ENCODE measurements at regions not wholly inside any gene's neighbourhood (a gene's known extent, or its start where the extent isn't known, plus 50 kb on each side); places are given as distances from the start of the nearest gene placed in this dataset.
A peak's percentile ranks its signal among the peaks of the same experiment; 100 is the strongest.
"Not testable (repeated sequence)": the region's sequence is repeated elsewhere in the genome, so short reads cannot be mapped to it uniquely, and the experiment has no call there.

DNA sequence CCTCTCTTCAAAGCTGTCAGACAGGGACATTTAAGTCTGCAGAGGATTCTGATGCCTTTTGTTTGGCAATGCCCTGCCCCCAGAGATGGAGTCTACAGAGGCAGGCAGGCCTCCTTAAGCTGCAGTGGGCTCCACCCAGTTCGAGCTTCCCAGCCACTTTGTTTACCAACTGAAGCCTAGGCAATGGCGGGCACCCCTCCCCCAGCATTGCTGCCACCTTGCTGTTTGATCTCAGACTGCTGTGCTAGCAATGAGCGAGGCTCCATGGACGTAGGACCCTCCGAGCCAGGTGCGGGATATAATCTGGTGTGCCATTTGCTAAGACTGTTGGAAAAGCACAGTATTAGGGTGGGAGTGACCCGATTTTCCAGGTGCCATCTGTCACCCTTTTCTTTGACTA is 207.7 kb downstream of the OTOP1 start:
- H3K9ac ChIP-seq (ENCODE audit: low read depth in 2 of 2, low read length in 2 of 2); H3K4me1 ChIP-seq; H3K36me3 ChIP-seq; intact Hi-C loops (cut with DNase I); H3K9me3 ChIP-seq; H3K27ac ChIP-seq; H3K4me3 ChIP-seq; H3K27me3 ChIP-seq: not testable (repeated sequence)
- peak; percentile 25 for DNase-seq

- H3K4me3 ChIP-seq; intact Hi-C loops (cut with DNase I); DNase-seq; H3K27ac ChIP-seq; H3K4me1 ChIP-seq; H3K9ac ChIP-seq (ENCODE audit: low read depth in 2 of 2, low read length in 2 of 2); H3K9me3 ChIP-seq; H3K27me3 ChIP-seq; H3K36me3 ChIP-seq: not testable (repeated sequence)
These were observed 205.6 kb downstream of the OTOP1 start for GRCh38 chr4:4021161-4021560.

- DNase-seq; H3K27ac ChIP-seq; H3K9me3 ChIP-seq; intact Hi-C loops (cut with DNase I); H3K4me1 ChIP-seq; H3K9ac ChIP-seq (ENCODE audit: low read depth in 2 of 2, low read length in 2 of 2); H3K4me3 ChIP-seq; H3K27me3 ChIP-seq; H3K36me3 ChIP-seq: not testable (repeated sequence)
These were observed 200.0 kb downstream of the OTOP1 start for GRCh38 chr4:4026708-4027107.

DNA sequence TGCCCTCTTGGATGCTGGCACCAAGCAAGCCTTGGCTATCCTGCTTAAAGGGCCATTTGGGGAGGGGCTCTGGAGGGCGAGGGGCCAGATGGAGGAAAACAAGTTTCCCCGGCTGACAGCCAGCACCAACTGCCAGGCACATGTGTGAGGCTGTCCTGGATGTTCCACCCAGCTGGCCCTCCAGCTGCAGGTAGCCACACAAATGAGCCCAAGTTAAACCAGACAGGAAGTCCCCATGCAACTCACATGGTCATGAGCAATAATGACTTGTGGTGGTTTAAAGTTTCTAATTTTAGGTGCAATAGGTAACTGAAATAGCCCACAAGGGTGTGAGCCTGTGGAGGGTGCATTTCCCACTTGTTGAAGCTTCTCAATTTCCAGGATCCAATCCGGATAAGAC is 198.0 kb downstream of the OTOP1 start:
- H3K9ac ChIP-seq (ENCODE audit: low read depth in 2 of 2, low read length in 2 of 2); DNase-seq; H3K27ac ChIP-seq; H3K4me1 ChIP-seq; intact Hi-C loops (cut with DNase I); H3K36me3 ChIP-seq; H3K9me3 ChIP-seq; H3K4me3 ChIP-seq; H3K27me3 ChIP-seq: not testable (repeated sequence)

- H3K36me3 ChIP-seq; H3K4me1 ChIP-seq; H3K27me3 ChIP-seq; H3K9ac ChIP-seq (ENCODE audit: low read depth in 2 of 2, low read length in 2 of 2); H3K27ac ChIP-seq; intact Hi-C loops (cut with DNase I); H3K4me3 ChIP-seq; H3K9me3 ChIP-seq; DNase-seq: not testable (repeated sequence)
These were observed 196.2 kb downstream of the OTOP1 start for GRCh38 chr4:4030509-4030908.

DNA sequence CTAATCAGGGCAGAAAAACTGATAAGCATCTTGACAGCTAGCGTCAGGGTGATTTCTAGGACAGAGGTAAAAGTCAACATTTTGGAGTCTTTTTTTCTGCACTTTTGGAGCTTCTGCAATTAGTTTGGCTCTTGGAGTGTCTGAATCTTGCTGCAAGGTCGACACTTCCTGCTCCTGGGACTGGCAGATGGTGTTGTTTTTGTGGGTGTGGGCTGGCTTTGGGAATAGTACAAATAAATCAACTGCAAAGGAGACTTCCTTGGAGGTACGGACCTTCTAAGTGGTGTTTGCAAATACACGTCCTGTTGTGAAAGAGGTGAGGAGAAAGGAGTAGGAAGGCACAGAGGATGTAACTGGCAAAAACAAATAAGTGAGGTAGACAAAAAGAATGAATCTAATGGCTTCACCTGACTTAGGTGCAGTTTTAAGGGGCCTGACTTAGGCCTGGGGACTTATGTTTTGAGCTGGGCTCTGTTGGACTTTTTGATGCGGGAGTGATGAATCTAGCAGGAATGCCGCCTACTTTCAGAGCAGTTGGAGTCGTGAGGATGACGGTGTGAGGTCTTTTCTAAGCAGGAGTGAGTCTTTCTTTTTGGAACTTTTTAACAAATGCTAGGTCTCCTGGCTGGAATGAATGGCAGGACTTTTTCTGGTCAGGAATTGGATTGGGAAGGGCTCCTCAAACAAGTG is 195.1 kb downstream of the OTOP1 start:
- H3K9ac ChIP-seq (ENCODE audit: low read depth in 2 of 2, low read length in 2 of 2); intact Hi-C loops (cut with DNase I); H3K4me1 ChIP-seq; H3K36me3 ChIP-seq; H3K9me3 ChIP-seq; H3K4me3 ChIP-seq; H3K27me3 ChIP-seq: not testable (repeated sequence)
- H3K27ac ChIP-seq = peak overlapping the region; percentile 27
- peak; percentile 63 for DNase-seq

DNA sequence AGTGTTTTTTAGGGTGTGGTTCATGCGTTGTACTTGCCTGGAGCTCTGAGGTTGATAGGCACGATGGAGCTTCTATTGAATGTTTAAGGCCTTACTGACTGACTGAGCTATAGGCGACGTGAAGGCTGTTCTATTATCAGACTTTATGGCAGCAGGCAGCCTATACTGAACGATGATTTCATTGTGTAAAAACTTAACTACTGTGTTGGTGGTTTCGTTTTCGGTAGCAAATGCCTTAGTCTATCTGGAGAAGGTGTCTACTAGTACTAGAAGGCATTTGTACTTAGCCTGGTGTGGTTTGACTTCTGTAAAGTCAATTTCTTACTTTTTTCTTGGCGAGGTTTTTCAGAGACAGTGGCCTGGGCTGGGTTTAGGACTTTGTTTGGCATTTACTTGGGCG is 194.4 kb downstream of the OTOP1 start:
- H3K4me1 ChIP-seq; H3K9me3 ChIP-seq; H3K27me3 ChIP-seq; intact Hi-C loops (cut with DNase I); H3K36me3 ChIP-seq: not testable (repeated sequence)
- Histone ChIP-seq H3K27ac (peak overlapping the region; percentile 65), H3K4me3 (peak overlapping the region; percentile 20), H3K9ac (ENCODE audit: low read depth in 2 of 2, low read length in 2 of 2) (peak overlapping the region in 1 of 2 donors; percentile 51)
- DNase-seq = peak; percentile 42

GRCh38 chr4:4032801-4033605 is 193.7 kb downstream of the OTOP1 start:
- Histone ChIP-seq H3K4me3 (peak overlapping the region; percentile 20), H3K27ac (peak overlapping the region; percentile 65)

DNA sequence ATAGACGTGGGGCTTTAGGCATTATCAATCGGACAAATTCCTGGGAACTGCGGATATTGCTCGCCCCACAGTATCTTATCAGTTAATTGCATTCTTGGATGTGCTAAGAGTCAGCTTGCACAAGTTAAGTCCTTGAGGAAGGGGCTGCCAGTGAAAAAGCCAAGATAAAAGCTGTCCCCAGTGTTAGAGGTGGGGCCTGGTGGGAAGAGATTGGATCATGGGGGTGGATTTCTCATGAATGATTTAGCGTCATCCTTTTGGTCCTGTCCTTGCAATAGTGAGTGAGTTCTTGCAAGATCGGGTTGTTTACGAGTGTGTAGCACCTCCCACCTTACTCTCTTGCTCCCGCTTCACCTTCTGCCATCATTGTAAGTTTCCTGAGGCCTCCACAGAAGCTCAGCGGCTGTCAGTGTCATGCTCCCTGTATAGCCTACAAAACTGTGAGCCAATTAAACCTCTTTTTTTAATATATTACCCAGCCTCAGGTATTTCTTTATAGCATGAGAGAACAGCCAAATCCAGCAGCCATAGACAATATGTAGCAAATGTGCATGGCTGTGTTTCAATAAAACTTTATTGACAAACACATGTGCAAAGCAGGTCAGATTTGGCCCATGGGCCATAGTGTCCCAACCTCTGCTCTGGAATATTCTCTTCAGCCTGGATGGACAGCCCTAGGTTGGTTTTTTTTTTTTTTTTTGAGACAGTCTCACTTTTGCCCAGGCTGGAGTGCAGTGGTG is 189.2 kb downstream of the OTOP1 start:
- H3K9ac ChIP-seq (ENCODE audit: low read depth in 2 of 2, low read length in 2 of 2); H3K27ac ChIP-seq; H3K4me1 ChIP-seq; H3K9me3 ChIP-seq; H3K4me3 ChIP-seq; H3K36me3 ChIP-seq; intact Hi-C loops (cut with DNase I); DNase-seq; H3K27me3 ChIP-seq: not testable (repeated sequence)

More at GRCh38 chr4:4032801-4033605, 193.7 kb downstream of the OTOP1 start:
- intact Hi-C loops (cut with DNase I); H3K27me3 ChIP-seq; H3K4me1 ChIP-seq; H3K9me3 ChIP-seq; H3K36me3 ChIP-seq: not testable (repeated sequence)
- DNase-seq = peak; percentile 40
- peak overlapping the region in 1 of 2 donors; percentile 51 for H3K9ac ChIP-seq (ENCODE audit: low read depth in 2 of 2, low read length in 2 of 2)

- DNase-seq; H3K27ac ChIP-seq; H3K4me3 ChIP-seq; intact Hi-C loops (cut with DNase I); H3K4me1 ChIP-seq; H3K9ac ChIP-seq (ENCODE audit: low read depth in 2 of 2, low read length in 2 of 2); H3K27me3 ChIP-seq; H3K36me3 ChIP-seq; H3K9me3 ChIP-seq: not testable (repeated sequence)
These were observed 180.9 kb downstream of the OTOP1 start for GRCh38 chr4:4045823-4046222.

DNA sequence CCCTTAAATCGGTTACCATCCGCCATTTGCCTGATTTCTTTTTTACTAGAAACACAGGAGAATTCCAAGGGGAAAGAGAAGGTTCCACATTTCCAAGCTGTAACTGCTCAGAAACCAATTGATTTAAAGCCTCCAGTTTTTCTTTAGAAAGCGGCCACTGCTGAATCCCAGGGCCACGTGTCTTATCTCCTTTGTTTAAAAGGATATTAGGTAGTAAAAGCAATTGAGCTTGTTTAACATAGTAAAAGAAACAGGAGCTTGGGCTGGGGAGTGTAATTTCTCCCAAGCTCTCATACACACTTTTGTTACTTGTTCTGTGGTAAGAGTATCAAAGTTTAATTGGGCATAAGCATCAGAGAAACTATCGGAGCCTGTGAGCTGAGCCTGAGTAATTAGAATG is 180.0 kb downstream of the OTOP1 start:
- H3K9ac ChIP-seq (ENCODE audit: low read depth in 2 of 2, low read length in 2 of 2); DNase-seq; H3K4me1 ChIP-seq; H3K27me3 ChIP-seq; H3K4me3 ChIP-seq; H3K27ac ChIP-seq; H3K36me3 ChIP-seq; intact Hi-C loops (cut with DNase I); H3K9me3 ChIP-seq: not testable (repeated sequence)

GRCh38 chr4:4047202-4047601 is 179.5 kb downstream of the OTOP1 start:
- H3K27me3 ChIP-seq; intact Hi-C loops (cut with DNase I); DNase-seq; H3K36me3 ChIP-seq; H3K4me3 ChIP-seq; H3K4me1 ChIP-seq; H3K9ac ChIP-seq (ENCODE audit: low read depth in 2 of 2, low read length in 2 of 2); H3K27ac ChIP-seq; H3K9me3 ChIP-seq: not testable (repeated sequence)

DNA sequence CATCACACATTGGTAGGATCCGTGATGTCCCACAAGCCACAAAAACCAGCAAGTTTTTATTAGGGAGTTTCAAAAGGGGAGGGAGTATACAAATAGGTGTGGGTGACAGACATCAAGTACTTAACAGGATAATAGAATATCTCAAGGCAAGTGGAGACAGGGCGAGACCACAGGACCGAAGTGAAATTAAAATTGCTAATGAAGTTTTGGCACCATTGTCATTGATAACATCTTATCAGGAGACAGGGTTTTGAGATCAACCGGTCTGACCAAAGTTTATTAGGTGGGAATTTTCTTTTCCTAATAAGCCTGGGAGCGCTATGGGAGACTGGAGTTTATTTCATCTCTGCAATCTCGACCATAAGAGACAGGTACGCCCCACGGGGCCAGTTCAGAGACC is 178.5 kb downstream of the OTOP1 start:
- H3K36me3 ChIP-seq; H3K4me1 ChIP-seq; H3K9ac ChIP-seq (ENCODE audit: low read depth in 2 of 2, low read length in 2 of 2); intact Hi-C loops (cut with DNase I); H3K9me3 ChIP-seq; H3K4me3 ChIP-seq; H3K27me3 ChIP-seq; H3K27ac ChIP-seq; DNase-seq: not testable (repeated sequence)

Data from colonic mucosa (tissue), 4 donors.